ENCODE measurements at regions not wholly inside any gene's neighbourhood (a gene's known extent, or its start where the extent isn't known, plus 50 kb on each side); places are given as distances from the start of the nearest gene placed in this dataset.

DNA sequence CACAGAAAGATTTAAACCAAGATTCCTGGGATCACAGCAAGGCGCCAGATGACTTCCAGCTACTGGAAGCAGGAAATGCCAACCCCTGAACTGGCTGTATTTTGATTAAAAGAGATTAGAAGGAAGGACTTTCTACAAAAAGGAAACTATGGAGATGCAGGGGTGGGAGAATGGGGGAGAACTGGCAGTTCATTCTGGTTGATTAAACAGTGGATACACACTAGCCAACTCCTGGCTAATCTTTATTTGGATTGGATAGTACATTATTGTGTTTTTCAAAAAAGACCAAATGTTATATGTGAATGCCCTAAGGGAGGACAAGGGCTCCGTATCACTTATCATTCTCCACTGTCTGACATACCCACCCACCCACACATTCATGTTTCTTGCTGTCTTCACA is 93.2 kb downstream of the CDO1 start:
- H3K9me3 ChIP-seq (ENCODE audit: control extremely low read depth in 1 of 3, control insufficient read depth in 2 of 3, insufficient read depth in 1 of 3, low read length in 2 of 3): no peaks in the 10 kb centered on the region
- ATAC-seq (ENCODE audit: low read depth): no peak
- no peak overlapping the region for H3K4me2 ChIP-seq (replicated peaks; ENCODE audit: low read depth, low read length, poor library complexity, severe bottlenecking)
- H3K27ac Mint-ChIP-seq: no peak overlapping the region
- H3K4me3 Mint-ChIP-seq: no peak overlapping the region
- ChIA-PET CTCF (no interaction called here), POLR2A (no interaction called here)
- no peaks in the 10 kb centered on the region for H3K4me1 ChIP-seq (ENCODE audit: control insufficient read depth in 2 of 2, insufficient read depth in 2 of 2, low read length in 2 of 2)
- H2AFZ ChIP-seq (ENCODE audit: insufficient read depth, low read depth, low read length, poor library complexity, severe bottlenecking): no peak overlapping the region
- WGBS (ENCODE audit: insufficient coverage): 80% methylated on average over 1 of the region's 2 CpGs
- H3K4me1 Mint-ChIP-seq: no peaks in the 10 kb centered on the region
- H3K27me3 ChIP-seq (replicated peaks in 1 of 4; ENCODE audit: control extremely low read depth in 1 of 4, control insufficient read depth in 3 of 4, insufficient read depth in 4 of 4, low read length in 3 of 4): peaks cover 0 to 4% (median 0%) of the 10 kb centered on the region in 4 experiments
- H3K79me2 ChIP-seq (ENCODE audit: control insufficient read depth, insufficient read depth, low read length): no peaks in the 10 kb centered on the region
- H3K27me3 Mint-ChIP-seq: peaks cover 16% of the 10 kb centered on the region
- H3K36me3 ChIP-seq (replicated peaks in 1 of 2; ENCODE audit: control extremely low read depth in 1 of 2, control insufficient read depth in 1 of 2, extremely low read depth in 1 of 2, insufficient read depth in 2 of 2, low read length in 1 of 2): no peaks in the 10 kb centered on the region
- no peak overlapping the region for H3K4me3 ChIP-seq (ENCODE audit: control extremely low read depth in 1 of 5, extremely low read depth in 1 of 5, insufficient read depth in 1 of 5, low read depth in 2 of 5, low read length in 4 of 5)
- intact Hi-C loops (cut with micrococcal nuclease): no loop called here
- H3K27ac ChIP-seq (ENCODE audit: low read length in 2 of 2): no peak overlapping the region
- peaks cover 3% of the 10 kb centered on the region for H3K9me3 Mint-ChIP-seq (ENCODE audit: insufficient read depth)
- DNase-seq: no peak
- H3K9ac ChIP-seq (ENCODE audit: low read length): no peak overlapping the region
- no peaks in the 10 kb centered on the region for H4K20me1 ChIP-seq (ENCODE audit: control insufficient read depth, insufficient read depth, low read length, poor library complexity, severe bottlenecking)
- TF ChIP-seq, protein P1, sequence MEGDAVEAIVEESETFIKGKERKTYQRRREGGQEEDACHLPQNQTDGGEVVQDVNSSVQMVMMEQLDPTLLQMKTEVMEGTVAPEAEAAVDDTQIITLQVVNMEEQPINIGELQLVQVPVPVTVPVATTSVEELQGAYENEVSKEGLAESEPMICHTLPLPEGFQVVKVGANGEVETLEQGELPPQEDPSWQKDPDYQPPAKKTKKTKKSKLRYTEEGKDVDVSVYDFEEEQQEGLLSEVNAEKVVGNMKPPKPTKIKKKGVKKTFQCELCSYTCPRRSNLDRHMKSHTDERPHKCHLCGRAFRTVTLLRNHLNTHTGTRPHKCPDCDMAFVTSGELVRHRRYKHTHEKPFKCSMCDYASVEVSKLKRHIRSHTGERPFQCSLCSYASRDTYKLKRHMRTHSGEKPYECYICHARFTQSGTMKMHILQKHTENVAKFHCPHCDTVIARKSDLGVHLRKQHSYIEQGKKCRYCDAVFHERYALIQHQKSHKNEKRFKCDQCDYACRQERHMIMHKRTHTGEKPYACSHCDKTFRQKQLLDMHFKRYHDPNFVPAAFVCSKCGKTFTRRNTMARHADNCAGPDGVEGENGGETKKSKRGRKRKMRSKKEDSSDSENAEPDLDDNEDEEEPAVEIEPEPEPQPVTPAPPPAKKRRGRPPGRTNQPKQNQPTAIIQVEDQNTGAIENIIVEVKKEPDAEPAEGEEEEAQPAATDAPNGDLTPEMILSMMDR (IDR thresholded peaks at IDR 0.05): no peak
- no peak for TF ChIP-seq EZH2 (IDR thresholded peaks at IDR 0.05; ENCODE audit: borderline replicate concordance, insufficient read depth, low read depth, low read length, poor library complexity, severe bottlenecking)

GRCh38 chr5:115720888-115721287 is 95.1 kb upstream of the TMED7 start:
- no peaks in the 10 kb centered on the region for H4K20me1 ChIP-seq (ENCODE audit: control insufficient read depth, insufficient read depth, low read length, poor library complexity, severe bottlenecking)
- no peak overlapping the region for H3K4me2 ChIP-seq (replicated peaks; ENCODE audit: low read depth, low read length, poor library complexity, severe bottlenecking)
- ChIA-PET POLR2A (no interaction called here), CTCF (no interaction called here)
- DNase-seq (no peak), ATAC-seq (ENCODE audit: low read depth) (no peak)
- Mint-ChIP-seq H3K4me1 (no peaks in the 10 kb centered on the region), H3K9me3 (ENCODE audit: insufficient read depth) (no peaks in the 10 kb centered on the region), H3K27me3 (peaks cover 16% of the 10 kb centered on the region), H3K4me3 (no peak overlapping the region), H3K27ac (no peak overlapping the region)
- no peak overlapping the region for H3K27ac ChIP-seq (ENCODE audit: low read length in 2 of 2)
- H3K4me1 ChIP-seq (ENCODE audit: control insufficient read depth in 2 of 2, insufficient read depth in 2 of 2, low read length in 2 of 2): no peaks in the 10 kb centered on the region
- H3K4me3 ChIP-seq (ENCODE audit: control extremely low read depth in 1 of 5, extremely low read depth in 1 of 5, insufficient read depth in 1 of 5, low read depth in 2 of 5, low read length in 4 of 5): no peak overlapping the region
- peaks cover 0 to 6% (median 1%) of the 10 kb centered on the region in 4 experiments for H3K27me3 ChIP-seq (replicated peaks in 1 of 4; ENCODE audit: control extremely low read depth in 1 of 4, control insufficient read depth in 3 of 4, insufficient read depth in 4 of 4, low read length in 3 of 4)
- intact Hi-C loops (cut with micrococcal nuclease): no loop called here
- no peaks in the 10 kb centered on the region for H3K9me3 ChIP-seq (ENCODE audit: control extremely low read depth in 1 of 3, control insufficient read depth in 2 of 3, insufficient read depth in 1 of 3, low read length in 2 of 3)
- 91% methylated on average over 1 of the region's 2 CpGs for WGBS (ENCODE audit: insufficient coverage)
- no peak overlapping the region for H2AFZ ChIP-seq (ENCODE audit: insufficient read depth, low read depth, low read length, poor library complexity, severe bottlenecking)
- no peaks in the 10 kb centered on the region for H3K79me2 ChIP-seq (ENCODE audit: control insufficient read depth, insufficient read depth, low read length)
- no peaks in the 10 kb centered on the region for H3K36me3 ChIP-seq (replicated peaks in 1 of 2; ENCODE audit: control extremely low read depth in 1 of 2, control insufficient read depth in 1 of 2, extremely low read depth in 1 of 2, insufficient read depth in 2 of 2, low read length in 1 of 2)
- TF ChIP-seq, protein P1 (IDR thresholded peaks at IDR 0.05): no peak
- TF ChIP-seq EZH2 (IDR thresholded peaks at IDR 0.05; ENCODE audit: borderline replicate concordance, insufficient read depth, low read depth, low read length, poor library complexity, severe bottlenecking): no peak
- no peak overlapping the region for H3K9ac ChIP-seq (ENCODE audit: low read length)
